Glutamatergic neuron (in vitro differentiated cells): ENCODE measurements at regions not wholly inside any gene's neighbourhood (a gene's known extent, or its start where the extent isn't known, plus 50 kb on each side); places are given as distances from the start of the nearest gene placed in this dataset.

ENCODE experiments used
- DNase-seq: peaks from one replicate; pipeline ENCODE4 v3.0.0; 2022
- H3K27ac Mint-ChIP-seq: one replicate; pipeline ENCODE4 v1.8.0; 2020; ENCODE audit warnings: mild to moderate bottlenecking, mixed read lengths, inconsistent platforms; ENCODE audit not compliant: unreplicated experiment
- H3K27me3 Mint-ChIP-seq: one replicate; pipeline ENCODE4 v1.8.0; 2020; ENCODE audit warnings: mild to moderate bottlenecking, moderate library complexity, mixed read lengths, inconsistent platforms; ENCODE audit not compliant: unreplicated experiment
- H3K36me3 Mint-ChIP-seq: one replicate; pipeline ENCODE4 v1.8.0; 2020; ENCODE audit warnings: mild to moderate bottlenecking, mixed read lengths, inconsistent platforms; ENCODE audit not compliant: unreplicated experiment
- H3K4me1 Mint-ChIP-seq: one replicate; pipeline ENCODE4 v1.8.0; 2020; ENCODE audit warnings: mild to moderate bottlenecking, low read depth, mixed read lengths, inconsistent platforms; ENCODE audit not compliant: unreplicated experiment
- H3K4me3 Mint-ChIP-seq: one replicate; pipeline ENCODE4 v1.8.0; 2020; ENCODE audit warnings: mild to moderate bottlenecking, mixed read lengths, inconsistent platforms; ENCODE audit not compliant: unreplicated experiment
- H3K9me3 Mint-ChIP-seq: one replicate; pipeline ENCODE4 v1.8.0; 2020; ENCODE audit warnings: mild to moderate bottlenecking, moderate library complexity, mixed read lengths, inconsistent platforms; ENCODE audit not compliant: unreplicated experiment
- CTCF ChIP-seq: fragments of 200-600 bp; sonication (generic); IDR thresholded peaks from one replicate; pipeline ENCODE4 v1.5.0; 2021; ENCODE audit not compliant: partially characterized antibody, unreplicated experiment

DNA sequence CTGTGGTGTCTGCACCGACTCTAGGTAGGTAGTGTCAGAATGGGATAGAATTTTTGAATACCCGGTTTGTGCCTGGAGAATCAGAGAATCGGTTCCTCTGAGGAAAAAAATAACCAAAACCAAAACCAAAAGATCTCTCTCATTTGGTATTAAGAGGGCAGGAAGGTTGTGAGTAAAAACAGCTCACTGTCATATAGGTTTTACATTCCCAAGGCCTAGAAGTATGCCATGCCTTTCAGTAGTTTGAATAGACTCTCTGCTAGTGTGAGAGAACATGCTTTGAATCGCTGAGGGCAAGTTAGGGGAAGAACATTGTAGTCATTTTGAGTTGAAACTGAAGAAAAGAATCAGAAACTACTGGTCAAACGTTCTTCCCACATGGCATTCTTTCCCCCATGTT lies 411.4 kb upstream of the CD180 start:
- no peak overlapping the region for H3K4me3 Mint-ChIP-seq
- peaks cover 17% of the 10 kb centered on the region for H3K36me3 Mint-ChIP-seq
- H3K27me3 Mint-ChIP-seq, result peaks cover 4% of the 10 kb centered on the region
- no peak for DNase-seq
- TF ChIP-seq CTCF, result no peak
- peaks cover 5% of the 10 kb centered on the region for H3K4me1 Mint-ChIP-seq
- H3K9me3 Mint-ChIP-seq, result peaks cover 4% of the 10 kb centered on the region
- no peak overlapping the region for H3K27ac Mint-ChIP-seq

- Mint-ChIP-seq H3K27me3 (peaks cover 6% of the 10 kb centered on the region), H3K9me3 (peaks cover 14% of the 10 kb centered on the region), H3K27ac (no peak overlapping the region), H3K4me1 (peaks cover 5% of the 10 kb centered on the region), H3K36me3 (peaks cover 29% of the 10 kb centered on the region), H3K4me3 (no peak overlapping the region)
- TF ChIP-seq CTCF, result no peak
- no peak for DNase-seq
Observed at GRCh38 chr5:67606586-67606947, 410.0 kb upstream of the CD180 start.

DNA sequence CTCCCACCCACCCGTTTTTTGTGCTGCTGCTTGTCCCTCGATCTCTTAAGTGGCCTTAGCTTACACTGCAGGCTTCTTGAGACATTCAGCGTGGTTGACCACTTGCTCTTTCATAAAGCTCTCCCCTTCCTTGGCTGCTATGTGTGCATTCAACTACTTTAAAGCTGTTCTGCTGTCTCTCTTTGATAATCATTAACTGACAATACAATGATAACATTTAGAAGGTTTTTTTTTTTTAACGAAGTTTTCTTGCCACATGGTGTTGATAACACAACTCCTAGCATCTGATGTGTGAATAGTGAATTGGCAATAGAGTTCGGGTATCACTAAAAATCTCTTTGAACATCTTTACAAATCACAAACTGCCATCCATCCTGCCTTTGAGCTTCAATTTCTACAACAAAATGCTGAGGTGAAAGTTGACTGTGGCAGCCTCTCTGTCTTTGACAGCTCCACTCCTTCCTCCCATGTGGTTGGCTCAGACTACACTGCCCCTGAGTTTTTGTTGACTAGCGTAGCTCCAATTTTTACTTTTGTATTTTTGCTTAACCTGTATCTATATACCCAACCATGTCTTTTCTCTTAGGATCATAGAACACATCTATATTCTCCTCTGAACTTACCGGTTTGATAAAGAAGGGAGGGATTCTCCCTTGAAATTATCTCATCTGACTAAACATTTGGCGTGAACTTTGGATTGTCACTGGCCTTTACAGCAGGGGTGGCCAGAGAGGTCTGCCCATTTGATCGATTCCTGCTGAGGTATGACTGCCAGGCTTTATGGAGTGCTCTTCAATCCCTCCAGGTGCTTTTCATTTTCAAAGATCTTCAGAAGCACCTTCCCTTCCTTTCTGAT lies 409.4 kb upstream of the CD180 start:
- H3K9me3 Mint-ChIP-seq, result peaks cover 18% of the 10 kb centered on the region

GRCh38 chr5:67591491-67591890 lies 394.9 kb upstream of the CD180 start:
- no peak overlapping the region for H3K27ac Mint-ChIP-seq
- no peaks in the 10 kb centered on the region for H3K27me3 Mint-ChIP-seq
- no peaks in the 10 kb centered on the region for H3K4me1 Mint-ChIP-seq
- no peaks in the 10 kb centered on the region for H3K36me3 Mint-ChIP-seq
- TF ChIP-seq CTCF, result no peak
- DNase-seq, result no peak
- no peaks in the 10 kb centered on the region for H3K9me3 Mint-ChIP-seq
- H3K4me3 Mint-ChIP-seq, result no peak overlapping the region

More for the DNA sequence above, 409.4 kb upstream of the CD180 start:
- Mint-ChIP-seq H3K4me1 (peaks cover 4% of the 10 kb centered on the region), H3K36me3 (peaks cover 35% of the 10 kb centered on the region), H3K27me3 (peaks cover 6% of the 10 kb centered on the region), H3K27ac (no peak overlapping the region), H3K4me3 (no peak overlapping the region)
- TF ChIP-seq CTCF, result no peak
- DNase-seq, result no peak

DNA sequence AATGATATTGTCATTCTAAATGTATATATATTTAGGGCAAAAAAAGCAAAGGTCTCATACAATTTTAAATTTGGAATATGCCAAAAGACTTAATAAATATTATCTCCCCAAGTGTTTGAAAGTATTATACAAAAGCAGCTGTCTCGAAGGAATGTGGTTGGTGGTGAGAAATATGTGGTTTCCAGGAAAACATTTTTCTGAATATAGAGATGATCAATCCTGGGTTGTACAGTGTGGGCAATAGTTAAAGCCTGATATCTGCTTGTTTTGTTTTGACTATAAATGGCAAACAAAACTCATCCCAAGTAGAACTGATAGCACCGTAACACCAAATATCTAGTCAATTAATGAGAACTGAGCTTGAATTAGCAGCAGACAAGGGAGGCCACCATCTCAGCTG lies 391.8 kb upstream of the CD180 start:
- Mint-ChIP-seq H3K4me3 (no peak overlapping the region), H3K27me3 (no peaks in the 10 kb centered on the region), H3K36me3 (no peaks in the 10 kb centered on the region), H3K27ac (no peak overlapping the region), H3K4me1 (no peaks in the 10 kb centered on the region), H3K9me3 (no peaks in the 10 kb centered on the region)
- no peak for TF ChIP-seq CTCF
- DNase-seq, result no peak
